Mesenchymal stem cell (in vitro differentiated cells and primary cell): ENCODE measurements at regions not wholly inside any gene's neighbourhood (a gene's known extent, or its start where the extent isn't known, plus 50 kb on each side); places are given as distances from the start of the nearest gene placed in this dataset.

Experiments
- DNase-seq: peaks from one replicate; pipeline ENCODE4 v3.0.0-alpha.2; 2013
- H2AFZ ChIP-seq: one replicate; pipeline ENCODE4 v1.6.1; 2013; ENCODE audit warnings: low read depth, mild to moderate bottlenecking, control low read depth, inconsistent platforms, low read length, moderate library complexity
- H2AK5ac ChIP-seq: 2 replicates; pipeline ENCODE4 v1.6.1; 2013; ENCODE audit warnings: low read length, moderate library complexity, mild to moderate bottlenecking, inconsistent platforms; ENCODE audit not compliant: severe bottlenecking
- H2BK120ac ChIP-seq: one replicate; pipeline ENCODE4 v1.6.1; 2013; ENCODE audit warnings: low read depth, mild to moderate bottlenecking, inconsistent platforms, low read length, moderate library complexity
- H2BK12ac ChIP-seq, 2 experiments: one replicate each; pipeline ENCODE4 v1.6.1; 2013; ENCODE audit warnings: inconsistent platforms in 2 of 2, low read length in 2 of 2, mild to moderate bottlenecking in 2 of 2, moderate library complexity in 2 of 2, control low read depth in 1 of 2
- H2BK15ac ChIP-seq: one replicate; pipeline ENCODE4 v1.6.1; 2013; ENCODE audit warnings: mild to moderate bottlenecking, low read depth, inconsistent platforms; ENCODE audit not compliant: poor library complexity, severe bottlenecking
- H2BK5ac ChIP-seq: 2 replicates; pipeline ENCODE4 v1.6.1; 2013; ENCODE audit warnings: low read depth, mild to moderate bottlenecking, low read length, control low read depth, inconsistent platforms; ENCODE audit not compliant: poor library complexity, severe bottlenecking
- H3K14ac ChIP-seq, 2 experiments: one replicate each; pipeline ENCODE4 v1.6.1; 2013; ENCODE audit warnings: inconsistent platforms in 2 of 2, low read length in 2 of 2, control low read depth in 1 of 2, mild to moderate bottlenecking in 1 of 2, moderate library complexity in 1 of 2
- H3K18ac ChIP-seq, 2 experiments: one replicate each; pipeline ENCODE4 v1.6.1; 2013; ENCODE audit warnings: inconsistent platforms in 2 of 2, low read length in 2 of 2, control low read depth in 1 of 2, low read depth in 1 of 2, mild to moderate bottlenecking in 1 of 2
- H3K23ac ChIP-seq, 2 experiments: one replicate each; pipeline ENCODE4 v1.6.1; 2013; ENCODE audit warnings: inconsistent platforms in 2 of 2, low read length in 2 of 2, mild to moderate bottlenecking in 2 of 2, moderate library complexity in 2 of 2, control low read depth in 1 of 2
- H3K27ac ChIP-seq: 2 replicates; pipeline ENCODE4 v1.5.1; 2013; ENCODE audit warnings: mild to moderate bottlenecking, moderate library complexity, low read length, control low read depth, inconsistent platforms; ENCODE audit not compliant: poor library complexity, severe bottlenecking
- H3K27me3 ChIP-seq, 2 experiments: 2 replicates each; pipeline versions ENCODE4 v1.6.1 to v1.7.0; 2013; ENCODE audit warnings: low read length in 2 of 2, mild to moderate bottlenecking in 2 of 2, moderate library complexity in 2 of 2, control low read depth in 1 of 2, inconsistent platforms in 1 of 2; ENCODE audit not compliant: control insufficient read depth in 1 of 2, insufficient read depth in 1 of 2
- H3K36me3 ChIP-seq, 2 experiments: 2 replicates each; pipeline versions ENCODE4 v1.6.1 to v1.7.0; 2013; ENCODE audit warnings: low read length in 2 of 2, control low read depth in 1 of 2, inconsistent platforms in 1 of 2, low read depth in 1 of 2, mild to moderate bottlenecking in 1 of 2; ENCODE audit not compliant: insufficient read depth in 2 of 2, control insufficient read depth in 1 of 2
- H3K4ac ChIP-seq, 2 experiments: one replicate each; pipeline ENCODE4 v1.6.1; 2013; ENCODE audit warnings: inconsistent platforms in 2 of 2, low read length in 2 of 2, mild to moderate bottlenecking in 2 of 2, moderate library complexity in 2 of 2, control low read depth in 1 of 2, low read depth in 1 of 2
- H3K4me1 ChIP-seq: 2 replicates; pipeline ENCODE4 v1.6.1; 2013; ENCODE audit warnings: low read depth, low read length, control low read depth; ENCODE audit not compliant: control insufficient read depth, insufficient read depth
- H3K4me2 ChIP-seq: 2 replicates; pipeline ENCODE4 v1.6.1; 2013; ENCODE audit warnings: low read length, mild to moderate bottlenecking, inconsistent platforms; ENCODE audit not compliant: poor library complexity, severe bottlenecking
- H3K4me3 ChIP-seq, 2 experiments: 2 replicates each; pipeline versions ENCODE4 v1.5.1 to v1.7.0; 2013; ENCODE audit warnings: low read length in 2 of 2, mild to moderate bottlenecking in 2 of 2, control low read depth in 1 of 2, low read depth in 1 of 2; ENCODE audit not compliant: insufficient read depth in 1 of 2
- H3K79me1 ChIP-seq: replicated peaks from 2 replicates; pipeline ENCODE4 v1.6.1; 2013; ENCODE audit warnings: mild to moderate bottlenecking, control low read depth, low read length, inconsistent platforms; ENCODE audit not compliant: poor library complexity, severe bottlenecking
- H3K9ac ChIP-seq: 2 replicates; pipeline ENCODE4 v1.7.0; 2013; ENCODE audit warnings: mild to moderate bottlenecking, low read length, moderate library complexity
- H3K9me3 ChIP-seq: 2 replicates; pipeline ENCODE4 v1.7.0; 2013; ENCODE audit warnings: mild to moderate bottlenecking, low read length; ENCODE audit not compliant: control insufficient read depth
- H4K8ac ChIP-seq: one replicate; pipeline ENCODE4 v1.6.1; 2013; ENCODE audit warnings: inconsistent platforms, mild to moderate bottlenecking, low read length, moderate library complexity
- H4K91ac ChIP-seq: one replicate; pipeline ENCODE4 v1.6.1; 2013; ENCODE audit warnings: mild to moderate bottlenecking, low read length, inconsistent platforms
- WGBS: methylation state at CpG from one replicate; pipeline ENCODE4 v1.1.7; 2013; ENCODE audit warnings: mixed read lengths; 5-methylcytosine and 5-hydroxymethylcytosine counted together

- Histone ChIP-seq H4K91ac (no peak overlapping the region), H3K9ac (no peak overlapping the region), H3K23ac (no peak overlapping the region), H2BK5ac (no peak overlapping the region), H2BK15ac (no peak overlapping the region), H3K27ac (no peak overlapping the region), H3K9me3 (peaks cover 4% of the 10 kb centered on the region), H2BK12ac (no peak overlapping the region), H2AFZ (no peak overlapping the region), H3K4me1 (no peaks in the 10 kb centered on the region), H2BK120ac (no peak overlapping the region), H3K36me3 (no peaks in the 10 kb centered on the region), H3K14ac (no peak overlapping the region), H2AK5ac (no peak overlapping the region), H3K4me3 (no peak overlapping the region), H3K79me1 (no peaks in the 10 kb centered on the region), H3K18ac (no peak overlapping the region), H3K27me3 (peaks cover 0 to 56% of the 10 kb centered on the region in 2 experiments), H3K4ac (no peak overlapping the region), H4K8ac (no peak overlapping the region), H3K4me2 (no peak overlapping the region)
- 40% methylated on average over 19 of the region's 19 CpGs for WGBS
- DNase-seq, result no peak
Observed at GRCh38 chr5:174520420-174521396, 203.7 kb upstream of the MSX2 start.

- Histone ChIP-seq H2BK15ac (no peak overlapping the region), H3K14ac (no peak overlapping the region), H3K4me1 (no peaks in the 10 kb centered on the region), H3K79me1 (no peaks in the 10 kb centered on the region), H3K18ac (no peak overlapping the region), H2AFZ (no peak overlapping the region), H3K4me3 (no peak overlapping the region), H3K27me3 (peaks cover 0 to 56% of the 10 kb centered on the region in 2 experiments), H3K4me2 (no peak overlapping the region), H4K91ac (no peak overlapping the region), H3K36me3 (no peaks in the 10 kb centered on the region), H3K27ac (no peak overlapping the region), H4K8ac (no peak overlapping the region), H3K9me3 (peaks cover 4% of the 10 kb centered on the region), H3K23ac (no peak overlapping the region), H2BK120ac (no peak overlapping the region), H3K9ac (no peak overlapping the region), H2BK12ac (no peak overlapping the region), H2BK5ac (no peak overlapping the region), H2AK5ac (no peak overlapping the region), H3K4ac (no peak overlapping the region)
- 96% methylated on average over 1 of the region's 1 CpG for WGBS
- no peak for DNase-seq
Observed at GRCh38 chr5:174521449-174521848, 202.9 kb upstream of the MSX2 start.

DNA sequence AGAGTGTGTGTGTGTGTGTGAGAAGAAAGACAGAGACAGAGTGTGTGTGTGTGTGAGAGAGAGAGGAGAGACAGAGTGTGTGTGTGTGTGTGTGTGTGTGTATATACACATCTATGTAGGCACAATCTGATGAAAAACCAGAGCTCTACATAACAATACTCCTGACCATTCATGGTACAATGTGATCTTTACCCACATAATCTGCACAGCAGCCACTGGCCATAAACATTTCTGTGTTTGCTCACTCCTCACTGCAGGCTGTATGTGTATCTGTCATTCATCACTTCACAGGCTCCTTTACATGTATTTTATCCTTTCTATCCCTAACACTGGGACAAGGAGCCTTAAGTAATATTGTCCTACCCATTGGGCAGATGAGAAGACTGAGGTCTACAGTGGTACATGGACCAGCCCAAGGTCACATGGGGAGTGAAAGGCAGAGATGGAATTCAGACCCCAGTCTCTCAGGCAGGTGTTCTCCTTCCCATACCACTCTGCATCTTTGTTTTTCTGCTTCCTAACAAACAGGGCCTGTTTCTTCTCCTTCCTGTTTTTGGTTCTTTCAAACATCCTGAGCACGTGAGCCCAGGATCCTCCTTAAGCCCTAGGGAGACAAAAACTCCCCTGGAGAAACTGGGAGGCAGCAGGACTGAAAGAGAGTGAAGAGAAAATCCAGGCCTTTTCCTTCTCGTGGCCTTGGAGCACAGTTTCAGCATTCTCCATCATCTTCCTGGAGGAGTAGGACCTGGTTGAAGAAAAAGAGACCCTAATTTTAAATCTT is 201.7 kb upstream of the MSX2 start:
- H2BK15ac ChIP-seq, result no peak overlapping the region
- peaks cover 0 to 45% of the 10 kb centered on the region in 2 experiments for H3K27me3 ChIP-seq
- no peak overlapping the region for H4K8ac ChIP-seq
- H3K4me1 ChIP-seq, result no peaks in the 10 kb centered on the region
- H2AFZ ChIP-seq, result no peak overlapping the region
- H2BK5ac ChIP-seq, result no peak overlapping the region
- WGBS, result 63% methylated on average over 2 of the region's 2 CpGs
- H3K4me3 ChIP-seq, result no peak overlapping the region
- no peaks in the 10 kb centered on the region for H3K79me1 ChIP-seq
- no peaks in the 10 kb centered on the region for H3K9me3 ChIP-seq
- H2BK12ac ChIP-seq, result no peak overlapping the region
- no peak overlapping the region for H2BK120ac ChIP-seq
- H3K4me2 ChIP-seq, result no peak overlapping the region
- no peak overlapping the region for H3K18ac ChIP-seq
- H2AK5ac ChIP-seq, result no peak overlapping the region
- H4K91ac ChIP-seq, result no peak overlapping the region
- no peak overlapping the region for H3K14ac ChIP-seq
- no peak for DNase-seq
- no peak overlapping the region for H3K27ac ChIP-seq
- H3K36me3 ChIP-seq, result no peaks in the 10 kb centered on the region
- no peak overlapping the region for H3K23ac ChIP-seq
- H3K4ac ChIP-seq, result no peak overlapping the region
- no peak overlapping the region for H3K9ac ChIP-seq
